SK-N-MC (cell line): ENCODE measurements at regions not wholly inside any gene's neighbourhood (a gene's known extent, or its start where the extent isn't known, plus 50 kb on each side); places are given as distances from the start of the nearest gene placed in this dataset.

Experiments
- EZH2 ChIP-seq: fragments of 200-600 bp; sonication (generic); IDR thresholded peaks from one replicate; pipeline ENCODE4 v1.6.1; 2017; ENCODE audit warnings: antibody characterized with exemption
- POLR2AphosphoS5 ChIP-seq: IDR thresholded peaks from 2 replicates; pipeline ENCODE4 v1.6.1; 2012; ENCODE audit warnings: mild to moderate bottlenecking, low read depth, low read length, borderline replicate concordance

DNA sequence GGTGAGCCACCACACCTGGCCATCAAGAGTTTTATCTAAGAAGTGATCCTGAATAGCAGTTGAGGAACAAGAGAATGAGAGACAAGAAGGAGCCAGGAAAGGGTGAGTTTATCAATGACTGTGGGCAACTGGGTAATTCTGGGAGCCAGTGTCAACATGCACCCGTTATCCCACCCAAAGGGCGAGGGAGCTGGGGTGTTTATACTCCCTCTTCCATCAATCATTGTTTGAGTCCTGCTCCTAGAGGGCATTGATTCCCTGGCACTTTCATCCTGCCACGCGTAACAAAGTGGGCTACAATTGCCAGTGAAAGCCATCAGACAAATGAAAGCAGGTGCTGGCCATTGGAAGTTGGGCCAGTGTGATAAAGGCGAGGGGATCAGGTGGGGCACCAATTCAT, 136.3 kb downstream of the SUDS3 start:
- TF ChIP-seq EZH2 (no peak), POLR2AphosphoS5 (no peak)
